Endothelial cell (in vitro differentiated cells): ENCODE measurements at regions not wholly inside any gene's neighbourhood (a gene's known extent, or its start where the extent isn't known, plus 50 kb on each side); places are given as distances from the start of the nearest gene placed in this dataset.

ENCODE experiments used
- DNase-seq: peaks from one replicate; pipeline ENCODE4 v3.0.0; 2021; ENCODE audit warnings: low spot score
- H3K27ac Mint-ChIP-seq: one replicate; pipeline ENCODE4 v1.8.0; 2021; ENCODE audit warnings: mixed read lengths, inconsistent platforms; ENCODE audit not compliant: unreplicated experiment
- H3K27me3 Mint-ChIP-seq: one replicate; pipeline ENCODE4 v1.8.0; 2021; ENCODE audit warnings: mild to moderate bottlenecking, moderate library complexity, mixed read lengths, inconsistent platforms; ENCODE audit not compliant: unreplicated experiment
- H3K36me3 Mint-ChIP-seq: one replicate; pipeline ENCODE4 v1.8.0; 2021; ENCODE audit warnings: mild to moderate bottlenecking, low read depth, mixed read lengths, inconsistent platforms; ENCODE audit not compliant: unreplicated experiment
- H3K4me1 Mint-ChIP-seq: one replicate; pipeline ENCODE4 v1.8.0; 2021; ENCODE audit warnings: mild to moderate bottlenecking, mixed read lengths, inconsistent platforms; ENCODE audit not compliant: unreplicated experiment
- H3K4me3 Mint-ChIP-seq: one replicate; pipeline ENCODE4 v1.8.0; 2021; ENCODE audit warnings: mild to moderate bottlenecking, mixed read lengths, inconsistent platforms; ENCODE audit not compliant: unreplicated experiment
- H3K9me3 Mint-ChIP-seq: one replicate; pipeline ENCODE4 v1.8.0; 2021; ENCODE audit warnings: mixed read lengths, inconsistent platforms; ENCODE audit not compliant: unreplicated experiment
- TF ChIP-seq, protein P1 (sequence below): fragments of 200-600 bp; sonication (generic); IDR thresholded peaks from one replicate; pipeline ENCODE4 v1.5.0; 2021; ENCODE audit warnings: antibody characterized with exemption; ENCODE audit not compliant: unreplicated experiment

DNA sequence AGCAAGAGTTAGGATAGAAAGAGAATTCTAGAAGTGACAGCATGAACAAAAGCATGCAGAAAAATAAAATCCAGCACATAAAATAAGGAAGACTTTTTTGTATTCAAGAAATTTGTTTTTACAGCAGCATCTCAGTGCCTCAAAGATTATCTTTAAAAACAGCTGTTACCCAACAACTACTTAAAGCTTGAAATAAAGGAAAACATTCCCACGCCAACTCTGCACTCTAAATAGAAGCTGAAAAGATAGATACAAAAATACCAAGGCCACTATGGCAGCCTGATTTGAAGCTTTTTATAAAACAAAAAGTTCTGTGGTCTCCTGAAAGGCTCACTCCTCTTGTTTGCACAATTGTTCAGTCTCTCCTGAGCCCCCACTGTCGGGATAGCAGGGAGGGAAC is 83.6 kb upstream of the LRRC55 start:
- peaks cover 2% of the 10 kb centered on the region for H3K27me3 Mint-ChIP-seq
- TF ChIP-seq, protein P1, sequence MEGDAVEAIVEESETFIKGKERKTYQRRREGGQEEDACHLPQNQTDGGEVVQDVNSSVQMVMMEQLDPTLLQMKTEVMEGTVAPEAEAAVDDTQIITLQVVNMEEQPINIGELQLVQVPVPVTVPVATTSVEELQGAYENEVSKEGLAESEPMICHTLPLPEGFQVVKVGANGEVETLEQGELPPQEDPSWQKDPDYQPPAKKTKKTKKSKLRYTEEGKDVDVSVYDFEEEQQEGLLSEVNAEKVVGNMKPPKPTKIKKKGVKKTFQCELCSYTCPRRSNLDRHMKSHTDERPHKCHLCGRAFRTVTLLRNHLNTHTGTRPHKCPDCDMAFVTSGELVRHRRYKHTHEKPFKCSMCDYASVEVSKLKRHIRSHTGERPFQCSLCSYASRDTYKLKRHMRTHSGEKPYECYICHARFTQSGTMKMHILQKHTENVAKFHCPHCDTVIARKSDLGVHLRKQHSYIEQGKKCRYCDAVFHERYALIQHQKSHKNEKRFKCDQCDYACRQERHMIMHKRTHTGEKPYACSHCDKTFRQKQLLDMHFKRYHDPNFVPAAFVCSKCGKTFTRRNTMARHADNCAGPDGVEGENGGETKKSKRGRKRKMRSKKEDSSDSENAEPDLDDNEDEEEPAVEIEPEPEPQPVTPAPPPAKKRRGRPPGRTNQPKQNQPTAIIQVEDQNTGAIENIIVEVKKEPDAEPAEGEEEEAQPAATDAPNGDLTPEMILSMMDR = no peak
- no peak overlapping the region for H3K27ac Mint-ChIP-seq
- DNase-seq = no peak
- H3K36me3 Mint-ChIP-seq = no peaks in the 10 kb centered on the region
- peaks cover 6% of the 10 kb centered on the region for H3K4me1 Mint-ChIP-seq
- no peaks in the 10 kb centered on the region for H3K9me3 Mint-ChIP-seq
- H3K4me3 Mint-ChIP-seq = no peak overlapping the region

DNA sequence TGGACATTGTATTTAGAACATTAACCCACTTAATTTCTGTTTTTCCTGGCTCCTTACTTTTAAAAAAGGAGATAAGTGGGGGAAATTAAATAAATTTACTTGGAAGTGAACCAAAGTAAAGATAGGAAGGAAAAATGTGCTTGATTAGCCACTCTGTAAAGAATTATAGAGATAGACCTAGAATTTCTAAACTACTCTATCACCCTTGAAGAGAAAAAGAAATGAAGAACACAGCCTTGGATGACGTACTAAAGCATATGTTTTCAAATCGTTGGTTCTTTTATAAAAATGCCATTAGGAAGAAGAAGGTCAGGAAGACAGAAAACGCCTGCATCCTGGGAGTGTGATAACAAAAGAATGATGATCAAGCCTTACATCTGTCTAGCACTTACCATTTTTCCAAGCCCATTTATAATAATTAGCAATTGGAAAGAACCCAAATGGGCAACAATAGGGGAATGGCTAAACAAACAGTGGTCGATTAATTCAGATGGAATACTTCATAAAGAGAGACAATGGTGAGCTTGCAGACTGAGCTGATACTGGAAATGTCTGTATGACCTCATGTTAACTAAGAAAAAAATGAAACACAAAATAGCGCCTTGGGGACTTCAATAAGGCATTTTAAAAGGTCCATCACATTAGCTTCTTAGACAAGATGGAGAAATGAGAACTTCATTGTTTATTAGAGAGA is 81.0 kb upstream of the LRRC55 start:
- no peak for DNase-seq
- peaks cover 6% of the 10 kb centered on the region for H3K4me1 Mint-ChIP-seq
- peaks cover 2% of the 10 kb centered on the region for H3K27me3 Mint-ChIP-seq
- no peaks in the 10 kb centered on the region for H3K9me3 Mint-ChIP-seq
- no peaks in the 10 kb centered on the region for H3K36me3 Mint-ChIP-seq
- no peak overlapping the region for H3K27ac Mint-ChIP-seq
- no peak overlapping the region for H3K4me3 Mint-ChIP-seq
- TF ChIP-seq, protein P1 = no peak

DNA sequence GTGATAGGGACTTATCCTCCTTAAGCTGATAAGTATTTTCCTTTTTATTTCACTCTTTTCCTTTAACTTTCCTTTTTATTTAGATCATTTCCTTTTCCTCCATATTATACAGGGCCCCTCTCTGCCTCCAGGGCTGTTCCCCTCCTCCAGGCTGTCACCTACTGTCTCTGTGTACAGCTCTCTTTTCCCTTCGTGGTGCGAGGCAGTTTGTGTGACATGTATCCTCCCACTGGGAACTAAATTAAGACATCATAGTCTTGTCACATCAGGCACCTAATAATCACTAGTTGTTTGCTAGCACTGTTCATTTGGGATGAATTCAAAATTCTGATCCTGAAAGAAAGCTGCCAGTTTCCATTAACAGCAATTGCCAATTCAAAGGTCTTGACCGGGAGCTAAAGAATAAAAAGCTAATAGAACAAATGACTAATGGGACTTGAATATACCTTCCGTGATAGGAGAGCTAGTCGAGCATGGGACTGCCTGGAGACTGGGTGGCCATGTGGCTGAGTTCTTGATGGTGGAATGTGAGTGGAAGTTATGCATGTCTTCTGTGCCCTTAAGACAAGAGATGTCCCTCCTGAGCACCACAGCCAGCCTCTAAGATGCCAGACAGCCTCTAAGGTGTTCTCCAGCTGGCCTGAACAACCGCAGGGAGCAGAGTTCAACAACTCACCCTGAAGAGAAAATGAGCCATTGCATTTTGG is 77.7 kb upstream of the LRRC55 start:
- H3K36me3 Mint-ChIP-seq = peaks cover 4% of the 10 kb centered on the region
- no peak for DNase-seq
- no peak overlapping the region for H3K4me3 Mint-ChIP-seq
- no peaks in the 10 kb centered on the region for H3K9me3 Mint-ChIP-seq
- TF ChIP-seq, protein P1 = no peak
- peaks cover 2% of the 10 kb centered on the region for H3K27me3 Mint-ChIP-seq
- H3K27ac Mint-ChIP-seq = no peak overlapping the region
- peaks cover 6% of the 10 kb centered on the region for H3K4me1 Mint-ChIP-seq

DNA sequence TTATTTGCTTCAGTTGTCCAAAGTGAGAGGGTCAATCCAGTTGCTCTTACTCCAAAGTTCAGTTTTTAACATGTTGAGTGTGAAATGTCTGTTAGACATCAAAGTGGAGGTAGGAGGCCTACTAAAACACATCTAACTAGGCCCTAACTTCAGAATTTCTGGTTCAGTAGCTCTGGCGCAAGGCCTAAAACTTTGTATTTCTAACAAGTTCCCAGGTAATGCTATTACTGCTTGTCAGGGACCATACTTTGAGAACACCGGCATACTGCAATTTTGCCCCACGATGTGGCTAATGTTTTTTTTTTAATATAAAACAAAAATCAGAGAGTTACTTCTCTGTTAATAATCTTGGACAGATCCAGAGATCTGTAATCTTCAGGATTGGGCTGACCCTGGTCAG is 72.4 kb upstream of the LRRC55 start:
- H3K27me3 Mint-ChIP-seq = no peaks in the 10 kb centered on the region
- H3K9me3 Mint-ChIP-seq = no peaks in the 10 kb centered on the region
- no peaks in the 10 kb centered on the region for H3K4me1 Mint-ChIP-seq
- DNase-seq = no peak
- no peak overlapping the region for H3K27ac Mint-ChIP-seq
- TF ChIP-seq, protein P1 = no peak
- peaks cover 4% of the 10 kb centered on the region for H3K36me3 Mint-ChIP-seq
- no peak overlapping the region for H3K4me3 Mint-ChIP-seq

DNA sequence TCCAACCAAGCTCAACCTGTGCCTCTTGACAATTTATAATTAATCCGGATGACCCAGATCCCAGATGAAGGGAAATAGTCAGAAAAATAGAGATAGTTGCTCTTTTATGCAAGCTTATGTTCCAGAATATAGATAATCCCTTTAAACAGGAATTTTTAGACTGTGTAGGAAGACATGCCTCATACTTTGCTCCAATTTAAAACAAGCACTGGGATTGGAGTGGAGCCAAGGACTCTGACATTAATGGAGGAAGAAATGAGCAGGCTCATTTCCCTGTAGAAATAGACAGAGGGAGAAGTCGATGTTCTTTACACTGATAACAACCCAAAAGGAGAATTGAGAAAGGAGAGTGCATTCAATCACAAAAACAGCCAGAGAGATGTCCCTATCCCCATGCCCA is 70.1 kb upstream of the LRRC55 start:
- H3K9me3 Mint-ChIP-seq = no peaks in the 10 kb centered on the region
- H3K27me3 Mint-ChIP-seq = no peaks in the 10 kb centered on the region
- no peak overlapping the region for H3K27ac Mint-ChIP-seq
- DNase-seq = no peak
- no peaks in the 10 kb centered on the region for H3K36me3 Mint-ChIP-seq
- no peaks in the 10 kb centered on the region for H3K4me1 Mint-ChIP-seq
- TF ChIP-seq, protein P1 = no peak
- no peak overlapping the region for H3K4me3 Mint-ChIP-seq
